Esophagus squamous epithelium (tissue), 4 donors: ENCODE measurements at regions not wholly inside any gene's neighbourhood (a gene's known extent, or its start where the extent isn't known, plus 50 kb on each side); places are given as distances from the start of the nearest gene placed in this dataset.

ENCODE experiments used
- POLR2A ChIP-seq, 4 donors: fragments of 450-650 bp; IDR thresholded peaks; one replicate each; pipeline ENCODE4 v1.6.1; 2017; ENCODE audit warnings: antibody characterized with exemption in 4 of 4, mild to moderate bottlenecking in 4 of 4, moderate library complexity in 3 of 4
- TF ChIP-seq, protein P1 (sequence below), 6 experiments: fragments of 450-650 bp in 4 of 6; fragments of 200-600 bp in 2 of 6; sonication (generic) in 2 of 6; IDR thresholded peaks; one replicate each; pipeline ENCODE4 v1.5.1; 2016 to 2019; ENCODE audit warnings: antibody characterized with exemption in 6 of 6, mild to moderate bottlenecking in 4 of 6, moderate library complexity in 4 of 6

DNA sequence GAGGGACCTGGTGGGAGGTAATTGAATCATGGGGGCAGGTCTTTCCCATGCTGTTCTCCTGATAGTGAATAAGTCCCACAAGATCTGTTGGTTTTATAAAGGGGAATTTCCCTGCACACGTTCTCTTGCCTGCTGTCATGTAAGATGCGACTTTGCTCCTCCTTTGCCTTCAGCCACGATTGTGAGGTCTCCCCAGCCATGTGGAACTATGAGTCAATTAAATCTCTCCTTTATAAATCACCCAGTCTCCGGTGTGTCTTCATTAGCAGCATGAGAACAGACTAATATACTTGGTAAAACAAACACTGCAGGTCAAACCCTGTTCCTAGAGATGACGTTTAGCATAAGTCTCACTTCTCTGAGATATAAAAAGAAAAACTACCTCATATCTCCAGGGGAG, 148.3 kb downstream of the MATN1 start:
- TF ChIP-seq, protein P1, sequence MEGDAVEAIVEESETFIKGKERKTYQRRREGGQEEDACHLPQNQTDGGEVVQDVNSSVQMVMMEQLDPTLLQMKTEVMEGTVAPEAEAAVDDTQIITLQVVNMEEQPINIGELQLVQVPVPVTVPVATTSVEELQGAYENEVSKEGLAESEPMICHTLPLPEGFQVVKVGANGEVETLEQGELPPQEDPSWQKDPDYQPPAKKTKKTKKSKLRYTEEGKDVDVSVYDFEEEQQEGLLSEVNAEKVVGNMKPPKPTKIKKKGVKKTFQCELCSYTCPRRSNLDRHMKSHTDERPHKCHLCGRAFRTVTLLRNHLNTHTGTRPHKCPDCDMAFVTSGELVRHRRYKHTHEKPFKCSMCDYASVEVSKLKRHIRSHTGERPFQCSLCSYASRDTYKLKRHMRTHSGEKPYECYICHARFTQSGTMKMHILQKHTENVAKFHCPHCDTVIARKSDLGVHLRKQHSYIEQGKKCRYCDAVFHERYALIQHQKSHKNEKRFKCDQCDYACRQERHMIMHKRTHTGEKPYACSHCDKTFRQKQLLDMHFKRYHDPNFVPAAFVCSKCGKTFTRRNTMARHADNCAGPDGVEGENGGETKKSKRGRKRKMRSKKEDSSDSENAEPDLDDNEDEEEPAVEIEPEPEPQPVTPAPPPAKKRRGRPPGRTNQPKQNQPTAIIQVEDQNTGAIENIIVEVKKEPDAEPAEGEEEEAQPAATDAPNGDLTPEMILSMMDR (IDR thresholded peaks at IDR 0.05): no peak
- TF ChIP-seq POLR2A (IDR thresholded peaks at IDR 0.05): no peak
